GM21717 (cell line): ENCODE measurements at regions not wholly inside any gene's neighbourhood (a gene's known extent, or its start where the extent isn't known, plus 50 kb on each side); places are given as distances from the start of the nearest gene placed in this dataset.
"Not testable (repeated sequence)": the region's sequence is repeated elsewhere in the genome, so short reads cannot be mapped to it uniquely, and the experiment has no call there.

Experiments used
- ATAC-seq: cut with Tn5 transposase; IDR thresholded peaks from one replicate; pipeline ENCODE4 v1.9.1; 2021; ENCODE audit warnings: mild to moderate bottlenecking, moderate library complexity; ENCODE audit not compliant: unreplicated experiment

GRCh38 chr19:30228835-30229524, 143.2 kb upstream of the ZNF536 start:
- ATAC-seq, result no peak

GRCh38 chr19:30229525-30230174, 142.5 kb upstream of the ZNF536 start:
- no peak for ATAC-seq

GRCh38 chr19:30231408-30232318, 140.5 kb upstream of the ZNF536 start:
- no peak for ATAC-seq

- ATAC-seq, result no peak
Measured at GRCh38 chr19:30233375-30233774, 138.8 kb upstream of the ZNF536 start.

- ATAC-seq, result no peak
Measured at GRCh38 chr19:30235946-30236345, 136.2 kb upstream of the ZNF536 start.

- no peak for ATAC-seq
Measured at GRCh38 chr19:30236587-30236986, 135.6 kb upstream of the ZNF536 start.

- ATAC-seq, result no peak
Measured at GRCh38 chr19:30237140-30237539, 135.0 kb upstream of the ZNF536 start.

GRCh38 chr19:30240904-30241695, 131.1 kb upstream of the ZNF536 start:
- no peak for ATAC-seq

GRCh38 chr19:30244533-30244932, 127.7 kb upstream of the ZNF536 start:
- ATAC-seq, result no peak

- no peak for ATAC-seq
Measured at GRCh38 chr19:30245401-30246039, 126.7 kb upstream of the ZNF536 start.

- ATAC-seq, result no peak
Measured at GRCh38 chr19:30249911-30250310, 122.3 kb upstream of the ZNF536 start.

- ATAC-seq, result no peak
Measured at GRCh38 chr19:30252214-30252613, 120.0 kb upstream of the ZNF536 start.

GRCh38 chr19:30253581-30253996, 118.6 kb upstream of the ZNF536 start:
- ATAC-seq, result no peak

GRCh38 chr19:30254158-30254557, 118.0 kb upstream of the ZNF536 start:
- ATAC-seq, result no peak

GRCh38 chr19:30254789-30255188, 117.4 kb upstream of the ZNF536 start:
- ATAC-seq, result no peak

- no peak for ATAC-seq
Measured at GRCh38 chr19:30255791-30256495, 116.2 kb upstream of the ZNF536 start.

GRCh38 chr19:30256496-30256850, 115.7 kb upstream of the ZNF536 start:
- no peak for ATAC-seq

GRCh38 chr19:30263830-30264381, 108.3 kb upstream of the ZNF536 start:
- no peak for ATAC-seq

- ATAC-seq, result not testable (repeated sequence)
Measured at GRCh38 chr19:30265918-30266317, 106.3 kb upstream of the ZNF536 start.
